MCF 10A (cell line): ENCODE measurements at regions not wholly inside any gene's neighbourhood (a gene's known extent, or its start where the extent isn't known, plus 50 kb on each side); places are given as distances from the start of the nearest gene placed in this dataset.

ENCODE experiments used
- BruUV-seq: library from RNA; stranded (reverse); fragments of 400-500 nt; replicated peaks from 2 replicates; lab custom pipeline; 2021; lab: Mats Ljungman, UMichigan
- CTCF ChIA-PET: fragments of 300-600 bp; sonication (Branson Sonifier 250); formaldehyde crosslinking; extraction: SDS; loops from one replicate; lab custom pipeline; 2021; ENCODE audit warnings: antibody characterized with exemption, inconsistent platforms; lab: Yijun Ruan, JAX
- POLR2A ChIA-PET: fragments of 300-600, 350-650 bp; sonication (Branson Sonifier 250); formaldehyde crosslinking; extraction: SDS; loops from one replicate; lab custom pipeline; 2020; ENCODE audit warnings: antibody characterized with exemption, inconsistent platforms; lab: Yijun Ruan, JAX
- DNase-seq: peaks from one replicate; pipeline ENCODE4 v3.0.0-alpha.2; 2018; ENCODE audit not compliant: unreplicated experiment
- H3K27ac Mint-ChIP-seq: one replicate; pipeline ENCODE4 v1.8.0; 2022; ENCODE audit warnings: mild to moderate bottlenecking, low read depth, mixed read lengths; ENCODE audit not compliant: unreplicated experiment
- H3K27me3 Mint-ChIP-seq: one replicate; pipeline ENCODE4 v1.8.0; 2022; ENCODE audit warnings: mixed read lengths; ENCODE audit not compliant: insufficient read depth, unreplicated experiment
- H3K36me3 Mint-ChIP-seq: one replicate; pipeline ENCODE4 v1.8.0; 2022; ENCODE audit warnings: mild to moderate bottlenecking, moderate library complexity, mixed read lengths; ENCODE audit not compliant: insufficient read depth, unreplicated experiment
- H3K4me1 Mint-ChIP-seq: one replicate; pipeline ENCODE4 v1.8.0; 2022; ENCODE audit warnings: mixed read lengths; ENCODE audit not compliant: insufficient read depth, unreplicated experiment
- H3K4me3 Mint-ChIP-seq: one replicate; pipeline ENCODE4 v1.8.0; 2022; ENCODE audit warnings: mild to moderate bottlenecking, moderate library complexity, mixed read lengths; ENCODE audit not compliant: unreplicated experiment
- H3K9me3 Mint-ChIP-seq: one replicate; pipeline ENCODE4 v1.8.0; 2022; ENCODE audit warnings: mixed read lengths; ENCODE audit not compliant: unreplicated experiment
- intact Hi-C: fragments of 100-400 bp; cut with micrococcal nuclease; formaldehyde crosslinking; loops from 2 replicates; pipeline ENCODE4 v1.14.1; 2022
- TF ChIP-seq, protein P1 (sequence below): fragments of 200-600 bp; IDR thresholded peaks from one replicate; pipeline ENCODE4 v1.8.0; 2022; ENCODE audit warnings: antibody characterized with exemption, mild to moderate bottlenecking; ENCODE audit not compliant: unreplicated experiment

DNA sequence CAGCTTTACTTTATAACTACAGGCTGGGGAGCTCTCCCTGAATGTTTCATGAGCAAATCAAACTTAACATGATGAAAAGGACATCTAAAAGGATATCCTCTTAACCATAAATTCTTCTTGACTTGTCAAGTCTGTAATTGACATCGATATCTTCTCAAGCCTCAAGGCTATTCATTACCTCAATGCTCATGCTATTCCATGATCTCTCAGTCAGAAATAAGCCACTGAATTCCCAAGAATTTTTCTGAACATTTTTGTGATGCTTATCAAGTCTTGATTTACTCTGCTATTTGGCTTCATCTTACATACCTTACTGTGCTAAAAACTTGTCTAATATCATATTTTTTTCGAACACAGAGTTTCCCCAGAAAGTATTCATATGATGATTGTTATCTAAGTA is 433.4 kb downstream of the PDGFC start:
- TF ChIP-seq, protein P1, sequence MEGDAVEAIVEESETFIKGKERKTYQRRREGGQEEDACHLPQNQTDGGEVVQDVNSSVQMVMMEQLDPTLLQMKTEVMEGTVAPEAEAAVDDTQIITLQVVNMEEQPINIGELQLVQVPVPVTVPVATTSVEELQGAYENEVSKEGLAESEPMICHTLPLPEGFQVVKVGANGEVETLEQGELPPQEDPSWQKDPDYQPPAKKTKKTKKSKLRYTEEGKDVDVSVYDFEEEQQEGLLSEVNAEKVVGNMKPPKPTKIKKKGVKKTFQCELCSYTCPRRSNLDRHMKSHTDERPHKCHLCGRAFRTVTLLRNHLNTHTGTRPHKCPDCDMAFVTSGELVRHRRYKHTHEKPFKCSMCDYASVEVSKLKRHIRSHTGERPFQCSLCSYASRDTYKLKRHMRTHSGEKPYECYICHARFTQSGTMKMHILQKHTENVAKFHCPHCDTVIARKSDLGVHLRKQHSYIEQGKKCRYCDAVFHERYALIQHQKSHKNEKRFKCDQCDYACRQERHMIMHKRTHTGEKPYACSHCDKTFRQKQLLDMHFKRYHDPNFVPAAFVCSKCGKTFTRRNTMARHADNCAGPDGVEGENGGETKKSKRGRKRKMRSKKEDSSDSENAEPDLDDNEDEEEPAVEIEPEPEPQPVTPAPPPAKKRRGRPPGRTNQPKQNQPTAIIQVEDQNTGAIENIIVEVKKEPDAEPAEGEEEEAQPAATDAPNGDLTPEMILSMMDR, result no peak
- peaks cover 29% of the 10 kb centered on the region for H3K4me1 Mint-ChIP-seq
- peaks cover 4% of the 10 kb centered on the region for H3K9me3 Mint-ChIP-seq
- BruUV-seq, result no TSS peak
- intact Hi-C loops, result no loop called here
- CTCF ChIA-PET, result interaction anchor here (0.5 to 2.2 kb wide), 5 partner anchors 62 to 585 kb away, joined by 3 to 8 read pairs (median 3); partner anchors contain the start of gene CTSO
- H3K4me3 Mint-ChIP-seq, result no peak overlapping the region
- peak overlapping the region; percentile 23 for H3K27ac Mint-ChIP-seq
- POLR2A ChIA-PET, result interaction anchor here (0.7 to 2.4 kb wide), 5 partner anchors 37 to 450 kb away, joined by 3 to 9 read pairs (median 4); no protein-coding TSS in a partner anchor
- H3K36me3 Mint-ChIP-seq, result no peaks in the 10 kb centered on the region
- H3K27me3 Mint-ChIP-seq, result no peaks in the 10 kb centered on the region
- DNase-seq, result no peak

DNA sequence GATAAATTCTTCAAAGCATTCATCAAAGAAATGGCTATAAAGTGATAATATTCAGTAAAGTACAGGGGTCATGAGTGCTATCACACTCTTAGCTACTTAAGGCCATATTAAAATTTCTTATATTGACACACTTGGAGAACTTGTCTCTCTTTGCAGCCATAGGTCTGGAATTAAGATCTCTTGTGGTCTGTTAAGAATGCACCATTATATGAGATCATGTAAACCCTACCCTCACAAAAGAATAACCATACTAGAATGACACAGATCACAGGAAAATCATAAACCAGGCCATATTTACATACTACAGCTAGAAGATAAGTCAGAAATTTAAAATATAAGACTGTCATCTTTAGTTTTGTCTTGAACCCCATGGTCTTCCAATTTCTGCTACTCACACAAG is 434.3 kb downstream of the PDGFC start:
- ChIA-PET POLR2A (interaction anchor here (0.6 to 2.7 kb wide), 11 partner anchors 9 to 420 kb away, joined by 3 to 12 read pairs (median 4); no protein-coding TSS in a partner anchor), CTCF (interaction anchor here (0.6 to 2.2 kb wide), 8 partner anchors 10 to 535 kb away, joined by 3 to 8 read pairs (median 3); no protein-coding TSS in a partner anchor)
- Mint-ChIP-seq H3K36me3 (no peaks in the 10 kb centered on the region), H3K4me3 (no peak overlapping the region), H3K27ac (peak overlapping the region; percentile 23), H3K27me3 (no peaks in the 10 kb centered on the region), H3K4me1 (peaks cover 29% of the 10 kb centered on the region), H3K9me3 (peaks cover 10% of the 10 kb centered on the region)
- no TSS peak for BruUV-seq
- TF ChIP-seq, protein P1, result no peak
- intact Hi-C loops, result no loop called here
- DNase-seq, result no peak

DNA sequence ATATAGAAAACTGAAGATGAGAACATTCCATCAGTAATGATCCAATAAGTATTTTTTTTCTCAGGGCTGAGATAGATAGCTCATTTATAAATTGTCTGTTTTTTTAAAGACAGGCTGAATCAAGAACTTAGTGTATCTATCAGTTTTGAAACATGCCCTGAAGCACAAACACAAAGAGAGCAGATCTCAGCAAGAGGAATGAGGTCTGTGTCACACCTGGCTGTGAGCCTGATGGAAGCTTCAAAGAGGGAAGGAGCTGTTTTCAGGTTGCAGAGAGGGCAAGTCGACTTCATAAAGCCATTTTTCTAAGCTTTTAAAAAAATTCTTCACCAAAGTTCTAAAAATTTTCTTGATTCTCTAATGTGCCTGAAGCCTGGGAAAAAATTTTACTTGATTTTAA is 434.9 kb downstream of the PDGFC start:
- POLR2A ChIA-PET, result interaction anchor here (0.6 to 2.7 kb wide), 12 partner anchors 9 to 539 kb away, joined by 3 to 12 read pairs (median 4); partner anchors contain the start of gene GLRB
- no peak overlapping the region for H3K27ac Mint-ChIP-seq
- intact Hi-C loops, result no loop called here

DNA sequence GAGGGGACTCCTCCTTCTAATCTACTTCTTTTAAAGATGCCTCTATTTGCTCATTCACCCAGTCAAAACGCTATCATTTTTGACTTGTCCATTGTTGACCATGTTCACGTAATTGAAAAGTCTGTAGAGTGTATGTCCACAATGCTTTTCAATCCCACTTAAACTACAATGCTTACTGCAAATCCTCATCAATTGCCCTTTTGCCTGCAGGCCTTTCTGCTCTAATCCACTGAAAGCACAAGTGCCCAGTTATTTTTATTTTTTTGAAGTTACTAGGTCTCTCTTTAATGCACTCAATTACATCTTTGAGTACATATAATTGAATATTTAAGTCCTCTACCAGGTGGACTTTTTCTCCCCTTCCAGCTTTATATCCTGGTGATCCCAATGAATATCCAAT is 437.4 kb downstream of the PDGFC start:
- Mint-ChIP-seq H3K4me3 (no peak overlapping the region), H3K36me3 (no peaks in the 10 kb centered on the region), H3K9me3 (peaks cover 10% of the 10 kb centered on the region), H3K27ac (no peak overlapping the region), H3K27me3 (no peaks in the 10 kb centered on the region), H3K4me1 (peaks cover 29% of the 10 kb centered on the region)
- TF ChIP-seq, protein P1, result no peak
- intact Hi-C loops, result no loop called here
- ChIA-PET POLR2A (no interaction called here), CTCF (interaction anchor here (0.8 kb wide), 1 partner anchor 509 kb away, joined by 4 read pairs; no protein-coding TSS in a partner anchor)
- BruUV-seq, result no TSS peak
- no peak for DNase-seq

More for the DNA sequence above, 434.9 kb downstream of the PDGFC start:
- TF ChIP-seq, protein P1, result no peak
- CTCF ChIA-PET, result interaction anchor here (0.7 to 2.2 kb wide), 6 partner anchors 11 to 432 kb away, joined by 3 to 8 read pairs (median 3); no protein-coding TSS in a partner anchor
- peaks cover 29% of the 10 kb centered on the region for H3K4me1 Mint-ChIP-seq
- H3K36me3 Mint-ChIP-seq, result no peaks in the 10 kb centered on the region
- peaks cover 10% of the 10 kb centered on the region for H3K9me3 Mint-ChIP-seq
- H3K4me3 Mint-ChIP-seq, result no peak overlapping the region
- no peaks in the 10 kb centered on the region for H3K27me3 Mint-ChIP-seq
- peak; percentile 77 for DNase-seq
- no TSS peak for BruUV-seq
